Stimulated activated CD4-positive, alpha-beta T cell treated with anti-CD3 and anti-CD28 coated beads, Interleukin-1b, Interleukin-23, amount 100 ng/mL, for 4 hours (primary cell): ENCODE measurements at regions not wholly inside any gene's neighbourhood (a gene's known extent, or its start where the extent isn't known, plus 50 kb on each side); places are given as distances from the start of the nearest gene placed in this dataset.

ENCODE experiments used
- DNase-seq, 2 donors: peaks; one replicate each; pipeline ENCODE4 v3.0.0-alpha.2; 2020; ENCODE audit warnings: low read depth in 2 of 2

GRCh38 chr22:48320048-48320682, 1507.5 kb downstream of the BRD1 start:
- DNase-seq: no peak

- DNase-seq: no peak
Observed at GRCh38 chr22:48319321-48320047, 1508.2 kb downstream of the BRD1 start.

GRCh38 chr22:48318575-48319320, 1508.9 kb downstream of the BRD1 start:
- DNase-seq: no peak

- DNase-seq: no peak
Observed at GRCh38 chr22:48318173-48318572, 1509.5 kb downstream of the BRD1 start.

GRCh38 chr22:48316257-48317250, 1511.1 kb downstream of the BRD1 start:
- DNase-seq: no peak

GRCh38 chr22:48315439-48316256, 1512.0 kb downstream of the BRD1 start:
- no peak for DNase-seq

GRCh38 chr22:48314073-48314472, 1513.6 kb downstream of the BRD1 start:
- no peak for DNase-seq

- DNase-seq: no peak
Observed at GRCh38 chr22:48313175-48313830, 1514.4 kb downstream of the BRD1 start.

GRCh38 chr22:48310740-48311139, 1516.9 kb downstream of the BRD1 start:
- no peak for DNase-seq

GRCh38 chr22:48310289-48310688, 1517.4 kb downstream of the BRD1 start:
- no peak for DNase-seq

- DNase-seq: no peak
Observed at GRCh38 chr22:48309836-48310235, 1517.8 kb downstream of the BRD1 start.

- no peak for DNase-seq
Observed at GRCh38 chr22:48309115-48309705, 1518.5 kb downstream of the BRD1 start.

- no peak for DNase-seq
Observed at GRCh38 chr22:48307931-48308330, 1519.7 kb downstream of the BRD1 start.

GRCh38 chr22:48306785-48307510, 1520.7 kb downstream of the BRD1 start:
- DNase-seq: no peak

- no peak for DNase-seq
Observed at GRCh38 chr22:48306284-48306683, 1521.4 kb downstream of the BRD1 start.

GRCh38 chr22:48305726-48306235, 1521.9 kb downstream of the BRD1 start:
- DNase-seq: no peak

GRCh38 chr22:48303369-48303725, 1524.3 kb downstream of the BRD1 start:
- DNase-seq: no peak

- no peak for DNase-seq
Observed at GRCh38 chr22:48302657-48303368, 1524.9 kb downstream of the BRD1 start.
